Activated CD4-positive, alpha-beta T cell treated with anti-CD3 and anti-CD28 coated beads, Interleukin-2, Interleukin-4, amounts not matched to agents 100 ng/mL and 50 ng/mL, durations not matched to agents 16 hours and 8 hours (primary cell): ENCODE measurements at regions not wholly inside any gene's neighbourhood (a gene's known extent, or its start where the extent isn't known, plus 50 kb on each side); places are given as distances from the start of the nearest gene placed in this dataset.

ENCODE experiments used
- DNase-seq: peaks from one replicate; pipeline ENCODE4 v3.0.0-alpha.2; 2020; ENCODE audit warnings: low spot score

DNA sequence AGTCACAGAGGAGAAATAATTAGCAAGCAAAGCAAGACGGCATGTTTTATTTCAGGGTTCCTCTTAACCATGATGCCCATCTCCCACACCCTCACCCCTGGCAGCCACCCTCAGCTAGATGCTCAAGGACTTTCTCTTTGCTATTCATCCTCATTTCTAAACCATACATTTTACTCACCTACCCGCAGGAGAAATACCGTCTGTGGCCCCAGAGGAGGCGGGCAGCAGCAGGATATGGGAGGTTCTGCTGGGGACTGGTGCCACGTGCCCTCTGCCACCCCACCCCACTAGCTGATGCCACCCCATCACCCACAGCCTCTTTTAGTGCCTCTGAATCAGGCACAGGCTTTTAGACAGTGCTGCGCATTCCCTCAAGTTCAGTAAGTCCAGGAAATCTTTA is 168.7 kb upstream of the ITGB1 start:
- DNase-seq = peak; percentile 71

DNA sequence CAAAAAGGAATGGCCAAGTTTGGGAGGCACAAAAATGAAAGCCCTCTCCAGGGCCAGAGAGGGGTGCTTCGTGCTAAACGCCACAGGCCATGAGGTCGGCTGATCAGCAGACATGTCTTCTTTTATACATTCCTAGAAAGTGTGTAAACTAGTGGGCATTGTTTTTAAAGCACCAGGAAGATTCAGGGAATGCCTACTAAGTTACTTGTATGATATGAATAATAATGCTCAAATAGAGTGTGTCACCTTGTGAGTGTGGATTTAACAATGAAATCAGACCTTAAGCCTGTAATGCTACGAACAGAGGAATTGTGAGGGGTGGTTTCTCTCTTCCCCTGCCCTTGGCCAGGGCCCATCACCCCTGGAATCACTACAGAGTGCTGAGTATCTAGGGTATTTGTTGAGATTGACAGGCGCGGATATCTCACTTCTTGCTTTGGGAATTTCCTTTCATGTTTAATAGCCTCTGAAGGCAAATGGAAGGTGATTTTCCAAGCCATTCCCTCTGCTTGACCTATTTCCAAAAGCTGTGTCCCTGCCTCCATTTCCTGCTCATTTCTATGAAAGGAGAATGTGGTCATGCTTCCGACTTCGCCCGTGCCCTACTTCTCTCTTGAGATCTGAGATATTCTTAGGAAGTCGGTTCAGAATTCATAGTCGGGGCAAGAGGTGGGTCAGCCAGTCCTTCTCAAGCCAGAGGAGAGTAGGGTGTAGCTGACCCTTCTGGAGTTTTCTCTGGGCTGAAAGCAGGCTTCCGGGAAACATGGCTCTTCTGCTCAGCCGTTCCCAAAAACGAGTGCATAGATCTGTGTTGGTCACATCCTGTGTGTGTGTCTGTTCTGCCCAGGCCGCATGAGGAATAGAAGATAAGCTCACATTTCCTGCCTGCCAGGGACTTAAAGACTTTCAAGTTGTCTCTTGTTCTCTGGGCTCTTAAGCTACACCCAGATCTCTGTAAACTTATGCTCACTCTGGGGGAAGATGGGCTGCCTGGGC is 167.8 kb upstream of the ITGB1 start:
- DNase-seq = peak; percentile 77

DNA sequence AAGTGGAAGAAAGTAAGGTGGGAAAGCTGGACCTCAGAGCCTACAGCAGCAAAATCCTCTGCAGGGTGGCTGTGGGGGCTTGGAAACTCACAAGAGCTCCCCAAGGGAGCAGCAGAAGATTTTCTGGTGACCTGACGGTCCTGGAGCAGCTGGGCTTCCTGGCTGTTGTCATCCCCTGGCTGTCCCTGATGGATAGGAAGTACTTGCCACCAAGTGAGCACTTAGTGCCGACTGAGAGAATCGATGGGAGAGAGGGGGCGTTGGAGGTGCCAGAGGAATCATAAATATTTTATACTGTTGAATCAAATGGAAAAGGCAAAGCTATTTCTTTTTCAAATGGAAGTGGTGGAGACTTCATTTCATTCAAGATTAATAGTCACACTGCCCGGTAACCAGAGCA is 167.1 kb upstream of the ITGB1 start:
- no peak for DNase-seq

DNA sequence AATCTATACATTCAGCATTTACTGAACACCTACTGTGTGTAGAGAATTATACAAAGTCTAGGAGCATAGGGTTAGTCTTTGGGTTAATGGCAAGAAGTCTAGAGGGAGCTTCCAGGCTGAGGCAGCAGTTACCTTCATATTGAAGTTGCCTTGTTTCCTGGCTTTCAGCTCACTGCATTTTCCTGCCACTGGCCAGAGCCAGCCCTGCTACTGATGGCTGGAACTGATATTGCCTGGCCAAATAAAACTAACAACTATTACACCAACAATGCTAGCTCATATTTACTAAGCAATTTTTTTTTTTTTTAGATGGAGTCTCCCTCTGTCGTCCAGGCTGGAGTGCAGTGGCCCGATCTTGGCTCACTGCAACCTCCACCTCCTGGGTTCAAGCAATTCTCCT is 165.7 kb upstream of the ITGB1 start:
- DNase-seq = no peak

DNA sequence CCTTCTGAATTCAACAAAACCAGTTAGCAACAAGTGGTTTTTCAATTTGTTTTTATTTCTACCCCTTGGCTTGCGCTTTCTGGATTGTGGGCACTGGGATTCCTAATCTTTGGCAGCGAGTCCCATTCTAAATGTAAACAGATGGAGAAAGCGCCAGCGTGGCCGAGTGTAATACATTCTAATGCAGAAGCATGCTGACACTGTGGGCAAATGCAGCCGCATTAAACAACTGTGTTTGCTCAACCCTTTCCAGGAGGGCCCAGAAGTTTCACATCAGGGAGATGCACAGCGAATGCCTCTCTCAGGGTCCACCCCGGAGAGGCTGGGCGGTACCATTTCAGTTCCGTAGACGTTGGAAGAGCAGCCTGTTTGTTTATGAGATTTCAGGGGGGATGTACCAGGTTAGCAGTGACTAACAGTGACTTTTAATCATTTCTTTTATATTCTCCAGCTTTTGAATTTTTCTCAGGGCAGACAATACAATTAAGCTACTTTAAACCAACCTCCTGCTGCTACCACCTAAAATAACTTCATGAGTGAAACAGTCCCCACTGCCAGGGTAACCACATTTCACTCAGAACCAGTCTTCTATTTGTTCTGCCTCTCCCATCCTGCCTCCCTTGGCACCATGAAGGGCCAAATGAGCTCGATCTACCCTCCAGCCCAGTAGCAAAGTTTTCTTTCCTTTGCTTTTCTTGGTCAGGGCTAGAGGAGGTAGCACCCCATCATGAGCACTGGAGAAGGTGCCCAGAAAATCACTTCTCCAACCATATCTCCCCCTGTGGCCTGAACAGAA is 164.2 kb upstream of the ITGB1 start:
- no peak for DNase-seq

DNA sequence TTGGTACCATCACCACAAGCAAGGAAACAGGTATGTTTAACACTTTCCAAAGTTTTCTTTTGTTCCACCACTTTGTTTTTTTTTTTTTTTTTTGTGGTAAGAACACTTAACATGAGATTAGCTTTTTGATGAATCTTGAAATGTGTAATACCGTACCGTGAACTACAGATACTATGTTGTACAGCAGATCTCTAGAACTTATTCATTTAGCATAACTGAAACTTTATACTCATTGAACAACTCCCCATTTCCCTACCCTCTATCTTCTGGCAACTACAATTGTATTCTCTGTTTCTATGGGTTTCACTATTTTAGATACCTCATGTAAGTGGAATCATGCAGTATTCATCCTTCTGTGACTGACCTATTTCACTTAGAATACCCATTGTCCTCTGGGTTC is 162.7 kb upstream of the ITGB1 start:
- DNase-seq = peak; percentile 80

DNA sequence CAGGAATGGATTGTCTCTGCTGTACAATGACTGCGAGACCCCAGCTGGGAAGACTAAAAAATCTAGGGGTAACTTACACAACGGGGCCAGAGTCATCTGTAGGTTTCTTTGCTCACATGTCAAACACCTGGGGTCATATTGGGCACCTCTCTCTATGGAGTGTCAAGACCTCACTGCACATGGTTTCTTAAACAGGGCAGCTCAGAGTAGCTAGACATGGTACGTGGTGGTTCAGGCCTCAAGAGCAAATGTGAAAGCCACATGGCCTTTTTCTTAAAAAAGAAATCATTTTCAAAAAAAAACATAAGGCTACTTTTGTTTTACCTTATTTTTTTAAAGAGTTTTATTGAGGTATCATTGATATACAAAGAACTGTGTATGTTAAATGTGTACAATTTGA is 162.2 kb upstream of the ITGB1 start:
- DNase-seq = no peak

DNA sequence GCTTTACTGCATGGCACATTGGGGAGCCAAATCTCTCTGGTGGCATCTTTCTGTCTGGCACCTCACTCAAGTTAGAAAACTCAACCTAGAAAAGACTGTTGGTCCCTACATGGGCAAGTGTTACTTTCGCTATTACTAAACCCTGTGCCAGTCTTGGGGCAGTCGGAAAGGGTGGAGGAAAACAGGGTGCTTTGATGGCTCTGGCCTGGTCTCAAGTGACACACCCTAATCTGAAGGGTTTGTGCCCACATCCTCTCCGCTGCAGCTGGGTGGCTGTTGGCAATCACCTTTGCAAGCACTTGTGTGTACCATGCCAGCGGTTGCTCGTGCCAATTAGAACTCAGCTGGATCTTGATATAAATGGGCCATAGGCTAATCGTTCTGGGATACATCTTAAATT is 159.8 kb upstream of the ITGB1 start:
- peak; percentile 93 for DNase-seq

DNA sequence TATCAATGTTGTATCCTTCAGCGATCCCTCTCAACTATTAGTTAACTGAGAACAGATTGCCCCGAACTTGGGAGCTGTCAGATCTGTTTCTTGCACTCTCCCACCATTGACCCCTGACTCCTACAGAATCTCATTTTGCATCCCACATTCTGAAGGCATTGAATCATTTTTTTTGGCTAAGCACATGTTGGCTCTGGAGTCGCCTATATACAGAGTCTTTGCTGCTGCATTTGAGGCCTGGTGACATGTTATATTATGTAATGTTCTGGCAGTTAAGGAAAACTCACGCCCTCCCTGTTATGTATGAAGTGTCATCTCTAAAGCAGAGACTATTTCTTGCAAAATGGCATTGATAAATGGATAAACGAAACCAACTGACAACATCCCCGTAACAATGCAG is 159.2 kb upstream of the ITGB1 start:
- no peak for DNase-seq

DNA sequence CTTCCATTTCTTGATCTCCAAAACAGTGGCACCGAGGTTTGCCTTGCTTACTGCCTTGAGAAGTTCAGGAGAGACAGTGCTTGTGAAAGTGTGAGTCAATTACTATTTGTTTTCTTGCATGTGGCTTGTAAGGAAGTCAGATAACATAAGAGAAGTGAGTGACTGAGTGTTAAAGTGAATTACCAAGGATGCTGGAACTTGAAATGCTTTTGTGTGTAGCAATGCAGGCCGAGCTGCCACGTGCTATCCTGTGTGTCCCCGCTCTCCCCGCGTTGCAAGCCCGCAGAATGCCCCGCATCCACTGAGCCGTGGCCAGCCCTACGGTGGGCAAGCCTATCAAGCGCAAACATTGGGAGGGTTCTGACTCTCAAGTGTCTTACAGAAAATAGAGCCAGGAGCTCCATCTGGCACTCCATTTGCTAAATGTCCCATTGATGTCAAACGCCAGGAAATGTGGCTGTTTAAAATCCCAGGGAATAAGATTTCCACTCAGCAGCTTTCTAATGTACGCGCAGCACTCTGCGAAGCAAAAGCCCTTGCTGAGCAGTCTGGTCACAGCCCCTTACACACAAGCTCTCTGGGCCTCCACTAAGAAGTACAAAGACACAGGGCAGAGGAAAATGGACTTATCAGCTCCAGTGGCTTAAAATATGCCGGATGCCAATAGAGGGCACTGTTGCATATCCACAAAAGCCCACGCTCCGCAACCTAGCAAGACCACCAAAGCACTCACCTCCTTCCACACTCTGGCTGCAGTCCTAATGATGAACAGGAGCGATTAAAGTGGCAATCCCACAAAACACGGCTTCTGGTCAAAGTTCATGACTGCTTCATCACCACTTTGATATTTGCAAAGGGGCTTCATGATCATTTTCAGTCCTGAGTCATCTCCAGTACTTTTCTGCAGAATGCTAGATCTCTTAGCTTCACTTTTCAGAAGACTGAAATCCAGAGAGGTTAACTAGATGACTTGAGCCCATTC is 158.0 kb upstream of the ITGB1 start:
- DNase-seq = peak; percentile 75

DNA sequence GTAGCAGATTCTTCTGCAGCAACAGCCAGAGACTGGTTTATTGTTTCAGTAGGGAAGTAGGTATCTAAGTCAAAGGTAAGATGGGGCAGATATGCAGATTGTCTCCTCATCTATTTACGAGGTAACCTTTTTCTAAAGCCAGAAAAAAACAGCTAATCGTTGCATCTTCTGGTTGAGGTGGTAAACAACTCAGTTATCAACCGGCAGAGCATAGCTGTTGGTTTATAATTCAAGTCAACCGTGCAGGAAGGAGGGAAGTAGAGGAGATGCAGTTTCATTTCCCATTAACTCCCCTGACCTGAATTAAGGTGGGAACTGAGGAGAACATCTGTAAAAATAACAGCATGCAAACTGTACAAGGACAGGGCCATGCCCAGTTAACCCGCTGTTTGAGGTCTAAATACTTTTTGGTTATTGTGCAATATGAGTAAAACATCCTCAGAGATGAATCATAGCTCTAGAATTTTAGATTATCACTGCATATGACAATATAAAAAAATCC is 156.5 kb upstream of the ITGB1 start:
- DNase-seq = no peak

DNA sequence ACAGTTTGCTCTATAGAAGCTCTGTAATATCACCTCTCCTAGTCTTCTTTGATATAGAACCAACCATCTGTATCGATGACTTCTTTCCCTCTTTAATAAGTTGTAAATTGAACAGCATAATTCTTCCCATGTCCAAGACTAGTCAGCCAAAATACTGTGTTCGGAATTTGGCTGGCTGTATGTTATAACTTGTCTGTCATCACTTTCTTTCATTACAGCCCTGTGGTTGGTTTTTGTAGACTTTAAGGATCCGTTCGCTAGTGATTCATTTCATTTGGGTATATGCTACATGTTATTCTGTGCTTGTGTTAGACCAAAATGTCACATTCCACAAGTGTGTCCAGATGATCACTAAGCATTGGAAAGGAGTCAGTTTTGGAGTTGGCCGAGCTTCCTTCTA is 155.4 kb upstream of the ITGB1 start:
- no peak for DNase-seq

DNA sequence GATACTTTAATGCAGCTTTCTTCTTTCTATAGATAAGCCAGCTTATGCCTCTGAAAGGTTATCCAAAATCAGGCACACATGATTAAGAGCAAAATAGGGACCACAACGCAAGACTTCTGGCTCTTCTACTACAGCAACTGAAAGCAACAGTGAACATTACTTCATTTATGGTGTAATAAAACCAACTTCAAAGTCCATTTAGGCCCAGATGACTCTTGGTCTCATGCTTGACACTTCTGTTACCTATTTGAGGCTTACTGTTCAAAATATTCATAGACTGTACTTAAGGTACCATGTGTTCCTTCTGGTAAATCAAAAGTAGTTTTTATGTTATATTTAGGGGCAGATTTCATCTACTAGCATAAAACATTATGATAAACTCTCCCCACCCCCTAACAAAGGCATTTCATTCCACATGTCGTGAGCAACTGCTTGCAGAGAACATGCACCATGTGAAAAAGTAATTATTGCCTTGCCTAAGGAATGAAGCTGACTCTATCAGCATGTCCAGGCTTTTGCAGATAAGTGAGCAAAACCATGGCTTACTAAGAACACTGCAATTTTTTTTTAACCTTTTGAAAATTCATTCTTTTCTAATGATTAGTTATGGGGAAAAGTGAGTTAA is 154.9 kb upstream of the ITGB1 start:
- DNase-seq = no peak

DNA sequence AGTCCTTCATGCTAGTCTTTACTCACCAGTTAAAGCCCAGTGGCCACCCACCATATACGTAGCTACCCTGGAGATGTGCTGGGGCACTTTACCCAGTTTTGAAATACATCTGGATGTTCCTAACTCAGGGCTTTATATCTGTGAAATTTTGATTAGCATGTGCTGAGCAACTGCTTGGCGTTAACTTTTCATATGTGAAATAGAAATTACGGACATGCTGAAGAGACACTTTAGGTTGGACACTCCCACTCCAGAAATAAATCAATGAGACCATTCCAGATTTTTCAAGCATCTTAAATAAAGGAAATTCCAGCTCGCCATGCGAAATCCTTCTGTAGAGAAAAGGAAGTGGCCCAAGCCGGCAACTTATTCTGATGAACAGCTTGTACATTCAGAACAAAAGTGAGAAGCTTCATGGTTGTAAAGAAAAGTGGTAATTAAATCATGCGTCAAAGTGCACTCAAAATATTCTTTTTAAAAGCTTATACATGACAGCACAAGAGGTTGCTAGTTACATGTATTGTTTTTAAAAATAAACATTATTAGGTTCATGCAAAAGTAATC is 153.5 kb upstream of the ITGB1 start:
- peak; percentile 61 for DNase-seq

DNA sequence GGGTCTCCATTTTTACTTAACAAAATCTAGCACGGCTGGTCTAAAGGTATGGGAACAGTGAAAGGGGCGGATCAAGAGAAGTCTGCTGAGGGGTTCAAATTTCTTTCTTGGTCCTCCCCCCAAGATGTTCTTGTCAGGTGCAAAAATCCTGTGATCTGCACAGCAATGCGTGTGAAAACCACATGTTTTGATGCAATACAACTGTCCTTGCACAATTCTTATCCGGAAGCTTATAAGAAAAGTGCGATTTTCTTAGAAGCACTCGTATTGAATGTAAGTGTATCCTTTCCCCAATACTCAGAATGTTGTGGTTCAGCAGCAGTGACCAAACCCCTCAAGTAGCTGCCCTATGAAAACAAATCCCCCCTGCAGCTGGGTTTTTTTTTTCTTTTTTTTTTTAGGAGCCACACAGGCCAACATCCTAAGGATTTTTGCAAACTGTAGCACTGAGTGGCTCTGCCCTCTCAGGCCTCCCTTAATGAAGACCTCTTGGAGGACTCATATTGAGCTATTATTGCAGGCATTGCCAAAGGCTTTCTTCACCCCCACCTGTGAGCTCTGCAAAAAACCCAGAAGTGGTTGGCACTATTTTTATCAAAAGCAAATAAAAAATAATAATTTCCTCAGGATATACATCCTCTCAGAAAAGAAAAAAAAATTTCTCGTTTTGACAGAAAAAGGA is 151.9 kb upstream of the ITGB1 start:
- peak; percentile 65 for DNase-seq

DNA sequence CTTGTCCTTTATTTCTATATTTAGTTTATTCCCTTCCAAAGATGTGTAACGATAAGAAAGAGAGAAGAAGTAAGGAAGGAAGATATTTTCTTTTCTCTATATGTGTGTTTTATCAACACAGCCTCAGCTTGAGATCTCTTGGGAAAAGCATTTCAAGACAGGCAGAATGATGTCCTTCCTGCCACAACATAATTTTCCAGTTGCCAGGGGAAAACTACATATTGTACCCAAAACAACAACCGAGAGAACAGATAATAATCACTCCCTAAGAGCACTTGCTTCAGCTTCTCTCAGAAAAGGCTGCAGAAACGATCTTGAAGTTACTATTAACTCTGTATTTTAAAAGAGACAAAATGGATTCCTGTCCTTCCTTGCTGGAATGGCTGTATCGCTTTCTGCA is 151.4 kb upstream of the ITGB1 start:
- no peak for DNase-seq

DNA sequence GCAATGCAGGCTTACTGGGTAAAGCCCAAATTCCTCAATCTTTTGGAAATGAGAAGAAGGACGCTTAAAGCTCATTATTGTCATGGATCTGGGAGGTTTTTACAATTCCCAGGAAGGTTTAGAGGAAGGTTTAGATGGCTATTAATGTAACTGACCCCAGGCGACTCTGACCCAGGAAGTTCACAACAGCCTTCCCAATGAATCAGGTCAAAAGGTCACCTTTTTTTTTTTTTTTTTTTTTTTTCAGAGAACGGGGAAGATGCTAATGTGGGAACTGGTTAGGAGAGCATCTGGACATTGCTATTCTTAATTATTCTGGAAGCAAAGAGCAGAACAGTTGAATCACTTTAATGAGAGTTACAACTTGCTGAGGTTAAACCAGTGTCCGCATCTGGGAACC is 149.9 kb upstream of the ITGB1 start:
- DNase-seq = no peak

DNA sequence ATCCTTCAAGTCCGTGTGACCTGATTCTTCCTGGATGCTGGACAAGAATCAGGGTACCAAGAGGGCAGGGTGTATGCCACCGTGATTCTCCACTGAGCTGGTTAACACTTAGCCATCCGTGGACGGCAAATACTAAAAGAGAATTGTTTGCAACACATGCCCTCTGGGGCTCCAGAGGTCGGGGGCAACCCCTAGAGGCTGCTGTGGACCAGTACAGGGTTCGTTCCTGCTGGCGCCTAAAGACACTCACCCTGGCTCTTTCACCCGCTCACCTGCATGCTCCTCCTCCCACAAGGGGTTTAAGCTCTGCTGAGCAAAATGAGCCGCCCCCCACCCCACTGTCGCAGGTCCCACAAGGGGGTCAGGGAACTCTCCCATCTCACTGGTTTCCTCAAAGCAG is 148.7 kb upstream of the ITGB1 start:
- no peak for DNase-seq

DNA sequence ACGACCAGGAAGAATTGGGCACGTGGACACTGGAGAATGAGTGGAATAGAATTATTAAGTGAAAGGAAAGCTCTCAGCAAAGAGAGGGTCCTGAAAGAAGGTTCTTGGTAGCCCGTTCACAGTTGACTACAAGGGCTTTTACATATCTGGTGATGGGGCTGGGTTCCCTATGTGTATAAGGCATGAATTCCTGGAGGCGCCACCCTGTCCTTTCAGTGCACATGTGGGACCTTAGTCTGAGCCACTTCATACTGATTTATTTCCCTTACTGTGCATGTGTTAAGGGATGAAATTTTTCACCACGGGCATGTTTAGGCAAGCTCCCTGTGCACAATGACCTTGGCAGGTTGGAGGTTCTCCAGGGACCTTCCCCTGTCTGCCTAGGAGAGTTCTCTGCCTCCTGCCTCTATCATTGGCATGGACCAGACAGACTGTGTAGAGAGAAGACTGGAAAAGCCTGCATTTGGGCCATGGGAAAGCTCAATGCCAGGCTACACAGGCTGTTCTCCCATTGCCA is 145.9 kb upstream of the ITGB1 start:
- no peak for DNase-seq

DNA sequence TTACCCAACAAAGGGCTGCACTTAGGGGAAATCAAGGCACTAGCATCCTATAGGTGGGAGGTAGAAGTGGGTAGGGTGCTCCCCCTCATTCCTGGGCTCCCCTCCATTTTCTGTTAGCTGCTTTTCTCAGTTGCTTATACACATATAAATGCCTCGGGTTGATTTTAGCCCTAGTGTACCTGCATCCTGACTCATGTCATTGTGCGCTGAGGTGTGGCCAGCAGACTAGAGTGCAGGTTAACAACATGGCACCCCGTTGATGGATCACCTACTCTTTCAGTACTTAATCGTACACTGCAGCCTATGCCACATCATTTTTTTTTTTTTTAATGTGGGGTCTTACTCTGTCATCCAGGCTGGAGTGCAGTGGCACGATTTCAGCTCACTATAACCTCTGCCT is 144.0 kb upstream of the ITGB1 start:
- no peak for DNase-seq
